Left lung (tissue), 4 donors: ENCODE measurements at regions not wholly inside any gene's neighbourhood (a gene's known extent, or its start where the extent isn't known, plus 50 kb on each side); places are given as distances from the start of the nearest gene placed in this dataset.

ENCODE experiments used
- ATAC-seq: fragments of 200-7000 bp; cut with Tn5 transposase; one replicate; pipeline ENCODE4 v1.9.1; 2020; ENCODE audit warnings: moderate library complexity
- DNase-seq, 4 donors: peaks; one replicate each; pipeline ENCODE4 v3.0.0-alpha.2; 2013 to 2020
- H3K27ac ChIP-seq, 2 donors: fragments of 200-600 bp; sonication (generic) in 1 of 2; one replicate each; pipeline versions ENCODE4 v1.5.0 to v1.8.0; 2020 to 2021
- H3K27me3 ChIP-seq, 2 donors: fragments of 200-600 bp; sonication (generic) in 1 of 2; one replicate each; pipeline versions ENCODE4 v1.5.0 to v1.8.0; 2020 to 2021
- H3K36me3 ChIP-seq, 2 donors: fragments of 200-600 bp; sonication (generic) in 1 of 2; one replicate each; pipeline versions ENCODE4 v1.5.0 to v1.8.0; 2020 to 2021
- H3K4me1 ChIP-seq, 2 donors: fragments of 200-600 bp; one replicate each; pipeline ENCODE4 v1.8.0; 2021
- H3K4me3 ChIP-seq, 2 donors: fragments of 200-600 bp; sonication (generic) in 1 of 2; one replicate each; pipeline versions ENCODE4 v1.5.0 to v1.8.0; 2020 to 2021; ENCODE audit warnings: mild to moderate bottlenecking in 1 of 2
- H3K9me3 ChIP-seq, 2 donors: fragments of 200-600 bp; sonication (generic) in 1 of 2; one replicate each; pipeline versions ENCODE4 v1.5.0 to v1.8.0; 2020 to 2021
- intact Hi-C, 2 donors: fragments of 100-400 bp; cut with DNase I; formaldehyde crosslinking; loops; one replicate each; pipeline versions ENCODE4 v1.11.2 to v1.14.2; 2022
- TF ChIP-seq, protein P1 (sequence below), 2 donors: fragments of 200-600 bp; sonication (generic) in 1 of 2; IDR thresholded peaks; one replicate each; pipeline versions ENCODE4 v1.5.0 to v1.8.0; 2021; ENCODE audit warnings: antibody characterized with exemption in 2 of 2
- donor health status: DM: no; HTN: yes; CAD: no.
- donor health status: DM: no; HTN: no; CAD: no.

DNA sequence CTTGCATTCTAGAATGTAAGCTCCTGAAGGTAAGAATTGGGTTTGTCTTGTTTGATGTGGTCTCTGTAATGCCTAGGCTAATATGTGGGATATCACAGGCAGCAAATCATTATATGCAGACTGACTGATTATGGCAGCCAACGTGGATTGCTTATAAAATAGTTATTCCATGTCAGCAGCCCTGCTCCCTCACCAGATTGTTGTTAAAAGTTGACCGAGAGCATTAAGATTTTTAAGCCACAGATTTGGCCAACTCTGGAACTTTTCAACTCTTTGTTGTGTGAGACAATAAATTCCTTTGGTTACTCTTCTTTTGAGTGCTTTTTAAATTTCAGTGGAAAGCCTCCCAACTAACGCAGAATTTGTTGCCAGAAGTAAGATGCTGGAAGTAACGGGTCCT lies 92.6 kb upstream of the FAM216B start:
- no peak for ATAC-seq
- Histone ChIP-seq H3K36me3 (no peaks in the 10 kb centered on the region), H3K9me3 (peaks cover 0 to 3% of the 10 kb centered on the region in 2 donors), H3K4me1 (no peaks in the 10 kb centered on the region), H3K27me3 (no peaks in the 10 kb centered on the region), H3K4me3 (no peak overlapping the region), H3K27ac (no peak overlapping the region)
- TF ChIP-seq, protein P1, sequence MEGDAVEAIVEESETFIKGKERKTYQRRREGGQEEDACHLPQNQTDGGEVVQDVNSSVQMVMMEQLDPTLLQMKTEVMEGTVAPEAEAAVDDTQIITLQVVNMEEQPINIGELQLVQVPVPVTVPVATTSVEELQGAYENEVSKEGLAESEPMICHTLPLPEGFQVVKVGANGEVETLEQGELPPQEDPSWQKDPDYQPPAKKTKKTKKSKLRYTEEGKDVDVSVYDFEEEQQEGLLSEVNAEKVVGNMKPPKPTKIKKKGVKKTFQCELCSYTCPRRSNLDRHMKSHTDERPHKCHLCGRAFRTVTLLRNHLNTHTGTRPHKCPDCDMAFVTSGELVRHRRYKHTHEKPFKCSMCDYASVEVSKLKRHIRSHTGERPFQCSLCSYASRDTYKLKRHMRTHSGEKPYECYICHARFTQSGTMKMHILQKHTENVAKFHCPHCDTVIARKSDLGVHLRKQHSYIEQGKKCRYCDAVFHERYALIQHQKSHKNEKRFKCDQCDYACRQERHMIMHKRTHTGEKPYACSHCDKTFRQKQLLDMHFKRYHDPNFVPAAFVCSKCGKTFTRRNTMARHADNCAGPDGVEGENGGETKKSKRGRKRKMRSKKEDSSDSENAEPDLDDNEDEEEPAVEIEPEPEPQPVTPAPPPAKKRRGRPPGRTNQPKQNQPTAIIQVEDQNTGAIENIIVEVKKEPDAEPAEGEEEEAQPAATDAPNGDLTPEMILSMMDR (IDR thresholded peaks at IDR 0.05) = no peak
- DNase-seq = no peak
- intact Hi-C loops = no loop called here

DNA sequence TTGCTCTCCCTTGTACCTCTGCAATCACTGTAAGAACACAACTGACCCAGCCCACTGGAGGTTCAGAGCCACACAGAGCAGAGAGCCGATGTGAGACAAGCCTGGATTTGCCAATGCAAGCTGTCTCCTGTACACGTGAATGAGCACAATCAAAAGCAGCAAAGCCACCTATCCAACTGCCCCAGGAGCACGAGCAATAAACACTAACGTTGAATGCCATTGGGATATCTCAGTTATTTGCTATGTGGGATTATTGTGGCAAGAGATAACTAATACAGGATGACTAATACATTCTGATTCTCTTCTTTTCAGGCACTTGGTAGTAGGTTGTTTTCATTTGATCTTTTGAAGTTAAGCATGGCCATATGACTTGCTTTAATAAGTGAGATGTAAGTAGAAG lies 85.2 kb upstream of the FAM216B start:
- Histone ChIP-seq H3K4me1 (no peaks in the 10 kb centered on the region), H3K27ac (no peak overlapping the region), H3K4me3 (no peak overlapping the region), H3K27me3 (no peaks in the 10 kb centered on the region), H3K36me3 (no peaks in the 10 kb centered on the region), H3K9me3 (peaks cover 0 to 2% of the 10 kb centered on the region in 2 donors)
- no peak for ATAC-seq
- intact Hi-C loops = no loop called here
- TF ChIP-seq, protein P1 (IDR thresholded peaks at IDR 0.05) = no peak
- DNase-seq = no peak

GRCh38 chr13:42699912-42700311 lies 81.5 kb upstream of the FAM216B start:
- H3K36me3 ChIP-seq = no peaks in the 10 kb centered on the region
- ATAC-seq (no peak), DNase-seq (no peak)
- no peaks in the 10 kb centered on the region for H3K27me3 ChIP-seq
- H3K9me3 ChIP-seq = no peaks in the 10 kb centered on the region
- intact Hi-C loops = no loop called here
- TF ChIP-seq, protein P1 (IDR thresholded peaks at IDR 0.05) = no peak
- H3K27ac ChIP-seq = no peak overlapping the region
- no peak overlapping the region for H3K4me3 ChIP-seq
- H3K4me1 ChIP-seq = no peaks in the 10 kb centered on the region

GRCh38 chr13:42702716-42703115 lies 78.7 kb upstream of the FAM216B start:
- no peaks in the 10 kb centered on the region for H3K9me3 ChIP-seq
- DNase-seq (peak in 3 of 4 donors; percentile 58 to 88 (median 76)), ATAC-seq (peak; percentile 62)
- H3K27me3 ChIP-seq = no peaks in the 10 kb centered on the region
- intact Hi-C loops = no loop called here
- H3K4me3 ChIP-seq = no peak overlapping the region
- H3K4me1 ChIP-seq = no peaks in the 10 kb centered on the region
- no peaks in the 10 kb centered on the region for H3K36me3 ChIP-seq
- TF ChIP-seq, protein P1 (IDR thresholded peaks at IDR 0.05) = no peak
- no peak overlapping the region for H3K27ac ChIP-seq

DNA sequence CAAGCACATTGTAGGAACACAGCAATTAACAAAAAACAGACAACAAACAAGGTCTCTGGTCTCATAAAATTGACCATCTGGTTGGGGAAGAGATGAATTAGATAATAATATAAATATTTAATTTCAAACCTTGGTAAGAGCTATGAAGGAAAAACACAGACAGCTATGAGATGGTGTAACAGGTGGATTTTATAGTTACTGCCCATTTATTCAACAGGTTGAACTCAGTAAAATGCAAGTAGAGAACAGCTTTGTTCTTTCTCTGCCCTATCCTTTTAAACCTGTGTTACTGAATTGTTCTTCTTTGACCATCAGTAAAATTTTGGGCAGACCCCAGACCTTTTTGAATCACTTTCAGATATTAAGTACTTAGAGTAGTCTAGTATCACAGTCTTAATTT lies 77.6 kb upstream of the FAM216B start:
- Histone ChIP-seq H3K27me3 (no peaks in the 10 kb centered on the region), H3K36me3 (no peaks in the 10 kb centered on the region), H3K4me1 (no peaks in the 10 kb centered on the region), H3K27ac (no peak overlapping the region), H3K4me3 (no peak overlapping the region), H3K9me3 (no peaks in the 10 kb centered on the region)
- ATAC-seq = no peak
- TF ChIP-seq, protein P1 (IDR thresholded peaks at IDR 0.05) = no peak
- DNase-seq = no peak
- intact Hi-C loops = no loop called here
